Fibroblast of skin of back (primary cell): ENCODE measurements at regions not wholly inside any gene's neighbourhood (a gene's known extent, or its start where the extent isn't known, plus 50 kb on each side); places are given as distances from the start of the nearest gene placed in this dataset.

Experiments used
- DNase-seq: peaks from one replicate; pipeline ENCODE4 v3.0.0-alpha.2; 2013

DNA sequence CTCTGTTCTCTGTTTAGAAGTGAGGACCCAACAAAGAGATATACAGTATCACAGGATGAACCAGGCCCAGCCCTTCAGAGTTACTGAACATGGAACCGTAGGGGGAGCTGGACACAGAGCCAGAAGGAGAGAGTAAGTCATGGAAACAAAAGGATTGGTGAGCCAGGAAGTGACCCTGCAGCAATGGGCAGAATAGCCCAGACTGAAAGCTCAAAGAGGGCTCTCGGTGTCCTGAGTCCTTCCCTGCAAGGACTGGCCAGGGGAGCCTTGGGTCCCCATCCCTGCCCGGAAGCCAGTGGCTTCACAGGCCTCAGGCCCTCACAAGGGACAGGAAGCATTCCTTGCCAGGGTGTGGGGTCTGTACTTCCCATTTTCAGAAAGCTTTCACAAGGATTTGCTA lies 150.6 kb downstream of the SPATA19 start:
- no peak for DNase-seq

DNA sequence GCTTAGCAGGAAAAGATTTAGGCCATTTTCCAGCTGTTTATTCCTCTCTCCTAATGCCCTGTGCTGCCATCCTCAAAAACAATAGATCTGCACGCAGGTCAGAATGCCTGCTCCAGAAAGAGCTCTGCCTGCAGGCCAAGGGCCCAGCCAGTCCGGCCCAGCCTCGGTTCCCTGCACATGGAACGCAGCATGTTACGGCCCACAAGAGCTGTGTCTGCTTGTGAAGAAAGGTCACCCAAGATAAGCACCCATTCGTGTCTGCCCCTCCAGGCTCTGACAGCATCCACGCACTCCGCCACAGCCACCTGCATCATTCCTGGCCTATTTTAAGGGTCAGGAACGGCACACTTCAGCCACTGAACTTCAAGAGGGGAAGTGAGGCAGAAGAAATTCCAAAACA lies 152.2 kb downstream of the SPATA19 start:
- no peak for DNase-seq

DNA sequence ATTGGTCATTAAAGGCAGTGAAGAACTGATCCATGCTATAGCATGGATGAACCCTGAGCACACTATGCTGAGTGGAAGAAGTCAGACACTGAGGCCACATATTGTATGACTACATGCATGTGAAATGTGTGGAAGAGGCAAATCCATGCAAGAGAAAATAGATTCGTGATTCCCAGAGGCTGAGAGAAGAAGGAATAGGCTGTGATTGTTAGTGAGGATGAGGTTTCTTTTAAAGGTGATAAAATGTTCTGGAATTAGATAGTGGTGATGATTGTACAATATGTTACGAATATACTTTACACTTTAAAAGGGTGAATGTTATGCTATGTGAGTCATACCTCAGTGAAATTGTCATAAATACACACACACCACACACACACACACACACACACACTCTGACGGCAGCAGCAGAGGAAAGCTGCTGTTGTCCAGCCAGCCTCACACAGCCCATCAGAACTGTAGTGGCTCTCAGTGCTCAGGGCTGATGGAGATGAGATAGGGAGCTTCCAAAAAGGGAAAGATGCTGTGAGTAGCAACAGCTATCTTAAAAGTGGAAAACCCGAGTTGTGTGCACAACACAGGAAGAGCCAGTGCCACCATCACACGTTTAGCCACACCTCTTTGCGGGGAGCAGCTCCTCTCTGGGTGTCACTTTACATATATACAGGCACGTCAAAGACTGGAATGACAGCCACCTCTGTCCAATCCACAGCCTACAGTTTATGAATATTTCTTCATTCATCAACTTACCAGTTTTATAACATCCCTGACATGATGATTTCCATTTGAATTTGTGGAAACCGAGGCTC lies 153.0 kb downstream of the SPATA19 start:
- no peak for DNase-seq

DNA sequence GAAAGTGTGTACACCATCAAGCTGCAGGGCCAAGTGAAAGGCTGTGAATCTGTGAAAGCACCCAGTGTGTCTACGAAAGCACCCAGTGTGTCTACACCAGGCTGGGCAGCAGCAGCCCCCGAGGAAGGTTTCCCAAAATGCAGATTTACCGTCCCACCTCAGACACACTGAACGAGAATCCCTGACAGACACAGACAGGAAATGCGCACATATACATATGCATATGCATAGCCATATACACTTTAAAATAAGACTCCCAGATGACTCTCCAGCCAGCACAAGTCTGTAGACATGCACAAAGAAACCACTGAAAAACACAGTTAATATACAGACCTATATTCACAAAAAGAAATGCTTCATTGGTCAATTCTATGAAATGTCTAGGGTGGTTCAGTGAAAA lies 155.5 kb upstream of the OPCML start:
- no peak for DNase-seq

GRCh38 chr11:133681901-133682300 lies 149.6 kb upstream of the OPCML start:
- no peak for DNase-seq

DNA sequence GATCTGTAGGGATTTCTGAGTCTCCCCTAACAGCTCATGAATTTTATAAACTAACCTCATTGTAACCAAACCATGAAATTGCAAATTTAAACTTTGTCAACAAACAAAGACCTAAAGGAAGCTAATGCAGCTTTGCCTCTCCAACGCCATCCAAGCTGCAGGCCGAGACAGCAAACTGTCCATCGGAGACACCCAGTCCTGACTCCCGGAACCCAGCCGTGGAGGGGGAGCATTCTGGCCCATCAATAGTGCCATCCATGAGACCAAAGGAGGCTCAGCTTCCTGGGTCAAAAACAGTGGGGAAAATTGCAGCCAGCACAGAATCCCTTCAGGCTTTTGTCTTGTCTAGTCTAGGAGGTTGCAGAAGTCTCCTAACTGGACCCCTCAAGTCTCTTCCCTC lies 147.6 kb upstream of the OPCML start:
- DNase-seq = no peak

DNA sequence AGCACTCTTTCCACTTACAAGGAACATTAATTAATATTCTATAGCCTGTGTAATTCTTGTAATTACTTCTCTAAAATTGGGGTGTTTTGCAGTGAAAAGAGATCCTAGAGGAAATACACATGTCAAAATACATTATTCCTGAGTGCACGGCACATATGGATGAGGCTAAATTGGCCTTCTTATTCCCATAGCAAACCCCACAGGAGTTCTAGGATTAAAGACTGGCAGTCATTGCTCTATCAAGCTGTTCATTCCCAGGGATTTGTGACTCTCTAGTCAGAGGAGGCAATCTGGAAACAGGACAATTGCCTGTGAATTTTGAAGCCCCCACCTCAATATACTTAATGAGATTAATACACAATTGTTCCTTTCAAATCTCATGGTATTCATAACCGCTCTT lies 145.9 kb upstream of the OPCML start:
- DNase-seq = no peak

DNA sequence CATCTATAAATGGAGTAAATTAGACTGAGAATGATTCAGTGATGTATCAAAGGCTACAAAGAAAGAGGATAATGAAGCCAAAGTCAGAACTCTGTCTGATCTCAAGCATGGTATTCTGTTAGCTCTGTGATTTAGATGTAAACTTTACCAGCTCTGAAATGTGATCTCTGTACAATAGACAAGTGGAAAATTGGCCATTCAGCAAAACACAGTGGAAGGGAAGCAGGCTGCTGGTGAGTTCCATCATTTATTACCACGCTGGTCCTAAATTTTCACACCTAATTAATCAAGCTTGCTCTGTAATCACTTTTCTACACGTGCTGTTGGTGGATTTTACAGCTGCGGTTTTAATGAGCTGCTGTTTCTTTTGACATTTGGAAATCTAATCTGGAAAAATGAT lies 145.1 kb upstream of the OPCML start:
- no peak for DNase-seq

- DNase-seq = no peak
Observed at GRCh38 chr11:133676265-133676664, 144.0 kb upstream of the OPCML start.

GRCh38 chr11:133669371-133670053 lies 137.2 kb upstream of the OPCML start:
- DNase-seq = no peak

DNA sequence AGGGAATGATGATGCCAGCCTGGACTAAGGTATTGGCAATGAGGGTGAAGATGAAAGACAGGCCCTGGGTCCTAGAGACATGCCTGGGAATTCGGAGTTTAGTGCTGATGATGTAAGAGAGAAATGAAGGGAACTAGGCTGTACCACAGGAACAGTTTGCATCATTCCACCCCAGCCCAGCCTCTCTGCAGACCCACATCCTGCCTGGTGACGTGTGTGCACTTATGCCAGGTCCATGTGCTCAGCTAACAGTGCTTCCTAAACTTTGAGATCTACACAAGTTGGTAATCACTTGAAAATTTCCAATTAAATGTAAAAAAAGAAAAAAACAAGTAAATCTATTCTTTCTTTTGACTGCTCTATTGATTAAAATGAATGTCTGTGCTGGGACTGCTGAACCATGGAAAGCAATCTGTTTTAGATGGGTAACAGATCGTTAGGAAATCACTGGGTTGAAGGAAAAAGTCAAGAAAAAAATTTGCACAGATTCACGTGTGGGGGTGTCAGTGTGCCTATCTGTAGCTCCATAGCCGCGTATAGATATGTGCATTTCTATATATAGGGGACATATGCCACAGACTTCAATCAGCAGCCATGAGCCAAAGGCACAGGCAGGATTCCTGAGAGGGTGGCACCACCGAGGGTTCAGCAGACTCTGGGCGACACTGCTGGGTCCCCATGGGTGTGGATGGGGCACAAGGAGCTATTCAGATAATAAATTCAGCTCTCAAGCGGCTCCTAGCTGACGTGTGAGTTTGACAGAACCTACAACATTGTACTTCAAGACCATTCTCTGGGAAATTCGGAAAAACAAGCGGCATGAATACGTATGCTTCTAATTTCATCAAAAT lies 131.1 kb upstream of the OPCML start:
- DNase-seq = no peak

GRCh38 chr11:133661846-133662245 lies 129.5 kb upstream of the OPCML start:
- no peak for DNase-seq

DNA sequence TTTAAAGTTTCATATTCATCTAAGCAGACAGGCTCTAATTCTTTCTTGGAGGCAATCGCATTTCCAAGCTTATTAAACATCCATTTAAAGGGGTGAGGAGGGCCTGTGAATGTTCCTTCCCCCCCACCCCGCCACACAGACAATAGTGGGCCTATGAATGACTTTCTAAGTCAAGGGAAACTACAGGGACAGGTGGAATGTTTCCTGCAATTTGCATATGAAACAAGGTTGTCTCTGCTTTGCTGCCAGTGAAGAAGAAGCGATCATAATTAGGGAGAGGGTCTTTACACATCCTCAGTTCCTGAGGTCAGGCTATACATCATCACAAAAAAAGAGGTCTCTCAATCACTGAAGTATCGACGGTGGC lies 127.9 kb upstream of the OPCML start:
- no peak for DNase-seq

DNA sequence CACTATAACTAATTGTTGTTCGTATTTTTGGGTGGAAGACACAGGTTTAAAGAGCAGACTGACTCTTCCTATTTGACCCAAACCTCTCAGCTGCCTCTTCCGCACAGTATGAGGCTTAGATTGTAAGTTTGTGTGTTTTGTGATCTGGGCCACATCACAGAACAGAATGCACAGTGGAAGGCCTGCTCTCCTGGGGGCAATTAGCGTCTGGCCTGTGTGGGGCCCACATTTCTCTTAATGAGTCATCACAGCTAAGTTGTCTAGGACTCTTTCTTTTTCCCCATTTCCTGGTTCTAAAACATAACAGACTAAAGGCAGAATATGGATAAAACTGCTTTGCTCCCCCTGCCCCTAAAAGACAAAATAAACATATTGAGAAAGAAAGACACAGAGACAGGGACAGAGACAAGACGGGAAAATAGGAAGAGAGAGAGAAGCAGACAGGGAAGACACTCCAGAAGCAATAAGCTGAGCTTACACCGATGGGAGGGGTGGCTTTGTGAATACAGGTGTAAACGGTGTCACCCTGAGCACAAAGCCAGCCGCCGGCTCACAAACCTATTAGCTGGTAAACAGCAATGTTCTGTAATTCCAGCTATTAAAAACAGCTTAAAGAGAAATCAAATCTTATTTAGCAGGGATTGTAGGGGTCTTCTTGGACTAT lies 127.4 kb upstream of the OPCML start:
- peak; percentile 7 for DNase-seq

DNA sequence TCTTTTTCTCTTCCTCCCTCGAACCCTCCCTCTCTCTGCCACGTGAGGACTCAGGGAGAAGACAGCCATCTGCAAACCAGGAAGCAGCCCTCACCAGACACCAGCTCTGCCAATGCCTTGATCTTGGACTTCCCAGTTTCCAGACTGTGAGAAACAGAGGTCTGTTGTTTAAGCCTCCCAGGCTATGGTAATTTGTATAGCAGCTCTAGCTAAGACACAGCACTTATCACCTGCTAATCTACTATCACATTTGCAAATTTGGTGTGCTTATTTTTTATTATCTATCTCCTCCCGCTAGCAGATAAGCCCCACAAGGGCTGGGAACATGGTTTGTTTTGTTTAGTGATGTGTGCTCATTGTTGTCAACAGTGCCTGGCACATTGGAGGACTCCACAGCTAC lies 124.8 kb upstream of the OPCML start:
- DNase-seq = no peak

DNA sequence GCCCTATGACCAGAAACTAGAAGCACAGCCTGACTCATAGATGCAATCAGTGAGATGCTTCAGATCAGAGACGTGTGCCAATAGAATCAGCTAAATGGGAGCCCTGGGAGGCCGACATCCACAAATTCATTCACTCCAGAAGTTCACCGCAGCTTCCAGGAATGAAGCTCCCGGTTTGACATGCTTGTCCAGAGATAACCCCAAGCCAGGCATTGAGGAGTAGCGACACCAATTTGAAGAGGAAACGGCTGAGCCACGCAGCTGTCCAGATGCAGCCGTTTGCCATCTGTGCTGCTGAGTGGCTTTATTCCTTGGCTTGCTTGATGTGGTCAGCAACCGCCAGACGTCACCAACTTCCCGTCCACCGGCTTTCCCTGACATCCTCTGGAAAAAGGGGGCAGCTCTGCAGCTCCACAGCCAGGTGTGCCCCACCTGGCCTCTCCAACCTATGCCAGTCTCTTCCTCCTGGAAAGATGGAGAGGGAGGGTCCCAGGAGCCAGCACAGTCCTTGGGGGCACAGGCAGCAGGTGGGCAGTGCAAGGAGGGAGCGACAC lies 123.9 kb upstream of the OPCML start:
- DNase-seq = no peak

GRCh38 chr11:133654630-133655212 lies 122.4 kb upstream of the OPCML start:
- no peak for DNase-seq

- no peak for DNase-seq
Observed at GRCh38 chr11:133653336-133653735, 121.0 kb upstream of the OPCML start.

- DNase-seq = no peak
Observed at GRCh38 chr11:133650082-133650481, 117.8 kb upstream of the OPCML start.

DNA sequence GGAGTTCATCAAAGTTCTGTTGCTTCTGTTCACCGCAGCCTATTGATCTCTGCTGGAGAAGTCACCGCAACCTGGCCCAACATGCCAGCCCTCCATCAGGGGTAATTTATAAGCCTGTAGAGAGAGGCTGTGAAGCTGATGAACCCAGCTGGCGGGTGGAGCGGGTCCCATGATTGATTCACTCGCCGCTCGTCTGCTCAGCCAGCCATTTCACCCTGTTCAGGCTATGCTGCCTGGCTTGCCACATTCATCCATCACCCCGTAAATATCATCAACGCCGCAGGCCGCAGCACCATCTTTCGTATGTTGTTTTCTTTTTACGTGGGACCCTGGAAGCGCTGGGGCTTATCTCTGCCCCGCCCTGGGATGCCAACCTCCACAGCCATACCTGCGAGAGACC lies 116.7 kb upstream of the OPCML start:
- DNase-seq = no peak

DNA sequence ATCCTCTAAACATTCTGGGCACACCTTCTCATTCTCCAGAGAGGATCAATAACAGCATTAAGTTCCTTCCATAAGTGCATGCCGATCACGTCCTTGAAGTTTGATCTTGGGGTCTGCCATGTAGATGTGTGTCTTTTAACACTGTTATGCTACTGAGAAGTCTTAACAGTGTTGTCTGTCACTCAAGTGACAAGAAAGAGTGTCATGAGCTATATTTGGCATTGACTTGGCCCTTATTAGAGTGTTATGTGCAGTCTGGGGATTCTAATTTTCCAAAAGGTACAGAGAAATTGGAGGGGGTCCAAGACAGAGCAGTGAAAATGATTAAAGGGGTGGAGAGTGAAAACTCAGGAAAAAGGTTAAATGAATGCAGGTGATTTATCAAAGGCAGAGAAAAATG lies 107.1 kb upstream of the OPCML start:
- no peak for DNase-seq

DNA sequence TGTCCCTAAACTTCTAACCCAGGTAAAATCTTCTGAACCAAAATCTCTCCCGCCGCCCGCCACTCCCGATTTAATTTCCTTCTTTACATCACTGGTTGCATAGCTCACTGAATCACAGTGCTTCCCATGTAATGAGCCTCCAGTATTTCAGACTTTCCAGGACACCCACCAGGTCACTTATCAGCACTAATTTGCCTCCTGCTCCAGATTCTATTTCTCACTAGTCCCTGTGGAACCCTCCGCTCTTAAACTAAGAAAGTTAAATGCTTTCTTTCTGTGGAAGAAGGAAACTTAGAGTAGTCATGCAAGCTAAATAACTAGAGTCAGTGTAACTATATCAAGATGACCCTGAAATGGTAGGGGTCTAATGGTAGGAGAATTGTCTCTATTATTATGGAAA lies 106.6 kb upstream of the OPCML start:
- DNase-seq = no peak
